NCI-H2171 treated with DMSO at 0.1 percent for 48 hours (cell line): ENCODE measurements at regions not wholly inside any gene's neighbourhood (a gene's known extent, or its start where the extent isn't known, plus 50 kb on each side); places are given as distances from the start of the nearest gene placed in this dataset.

ENCODE experiments used
- DNase-seq: peaks from one replicate; lab custom pipeline; 2025; lab: John Stamatoyannopoulos, UW

- DNase-seq = no peak
These were observed 550.3 kb upstream of the TNP1 start for GRCh38 chr2:217409949-217410680.

DNA sequence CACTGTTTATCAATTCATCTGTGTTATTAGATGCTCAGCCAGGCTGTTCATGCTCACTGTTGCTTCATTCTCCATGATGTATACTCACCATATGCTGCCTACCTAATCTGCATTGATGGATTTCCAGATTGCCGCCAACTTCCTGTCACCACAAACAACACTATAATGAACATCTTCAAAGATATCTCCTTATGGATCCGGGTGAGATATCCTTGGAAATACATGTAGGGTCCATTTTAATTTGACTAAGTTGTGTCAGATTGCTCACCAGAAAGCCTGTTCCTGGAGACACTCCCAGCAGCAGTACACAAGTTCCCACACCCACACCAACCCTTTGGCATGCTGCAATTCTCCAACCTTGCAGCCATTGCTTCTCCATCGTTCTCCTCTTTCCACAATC lies 547.5 kb upstream of the TNP1 start:
- peak; percentile 82 for DNase-seq

DNA sequence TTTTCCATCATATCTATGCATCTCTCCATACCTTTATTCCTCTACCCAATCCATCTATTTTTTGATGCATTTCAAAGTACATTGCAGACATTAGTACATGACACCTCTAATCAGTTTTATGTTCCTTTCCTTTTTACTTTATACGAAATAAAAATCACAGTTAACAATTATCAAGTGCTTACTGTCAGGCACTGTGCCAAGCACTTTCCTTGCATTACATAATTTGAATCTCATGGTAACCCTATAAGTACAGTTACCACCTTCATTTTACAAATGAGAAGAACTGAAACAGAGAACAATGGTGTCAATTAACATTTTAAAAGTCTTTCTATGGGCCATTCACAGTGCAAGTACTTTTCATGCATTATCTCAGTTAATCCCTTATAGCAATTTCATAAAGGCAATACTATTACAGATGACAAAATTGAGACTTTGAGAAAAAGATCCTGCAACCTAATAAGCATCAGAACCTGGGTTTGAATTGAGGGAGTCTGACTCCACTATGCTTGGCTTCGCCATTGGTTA lies 544.4 kb upstream of the TNP1 start:
- DNase-seq = no peak

DNA sequence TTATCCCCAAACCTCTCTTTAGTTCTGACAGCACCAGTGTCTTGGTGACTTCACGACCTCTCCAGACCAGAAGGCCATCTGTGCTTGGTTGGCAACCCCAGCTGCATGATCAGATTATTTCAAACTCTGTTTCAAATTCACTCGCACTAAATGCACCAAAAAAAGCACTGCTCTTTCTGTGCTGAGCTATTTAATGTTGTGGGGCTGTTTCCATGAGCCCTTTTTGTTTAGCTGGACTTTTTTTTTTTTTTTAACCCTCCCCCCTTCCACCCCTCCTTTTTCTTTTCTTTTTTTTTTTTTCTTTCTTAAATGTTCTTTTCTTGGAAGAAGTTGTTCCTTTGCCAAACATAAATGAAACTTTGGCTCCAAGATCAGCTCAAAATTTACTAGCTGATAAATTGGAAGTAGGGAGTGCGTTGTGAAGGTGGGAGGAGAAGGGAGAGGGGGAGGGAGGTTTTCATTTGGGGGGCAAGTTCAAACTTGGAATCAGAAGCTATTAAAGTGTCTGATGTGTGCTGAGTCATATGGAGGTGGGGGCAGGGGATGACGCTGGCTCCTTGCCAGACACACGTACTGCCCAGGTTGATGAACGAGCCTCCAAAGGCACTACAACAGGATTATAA lies 543.0 kb upstream of the TNP1 start:
- peak; percentile 84 for DNase-seq

DNA sequence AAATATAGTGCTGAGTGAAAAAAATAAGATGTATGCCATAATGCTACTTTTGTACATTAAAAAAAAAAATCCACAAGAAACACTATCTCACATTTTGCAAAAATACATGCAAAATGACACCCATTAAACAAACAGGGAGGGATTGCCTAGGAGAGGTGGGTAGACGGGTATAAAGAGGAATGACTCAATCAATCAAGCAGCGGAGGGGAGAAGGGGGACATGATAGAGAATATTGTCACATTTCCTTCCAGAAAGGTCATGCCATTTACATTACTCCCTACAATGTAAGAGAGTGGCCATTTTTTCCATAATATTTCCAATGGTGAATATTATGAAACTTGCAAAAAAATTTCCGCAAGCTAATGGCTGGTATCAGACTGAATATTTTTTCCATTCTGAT lies 542.3 kb upstream of the TNP1 start:
- no peak for DNase-seq

GRCh38 chr2:217399291-217399690 lies 539.4 kb upstream of the TNP1 start:
- no peak for DNase-seq

GRCh38 chr2:217398860-217399259 lies 539.0 kb upstream of the TNP1 start:
- DNase-seq = no peak

DNA sequence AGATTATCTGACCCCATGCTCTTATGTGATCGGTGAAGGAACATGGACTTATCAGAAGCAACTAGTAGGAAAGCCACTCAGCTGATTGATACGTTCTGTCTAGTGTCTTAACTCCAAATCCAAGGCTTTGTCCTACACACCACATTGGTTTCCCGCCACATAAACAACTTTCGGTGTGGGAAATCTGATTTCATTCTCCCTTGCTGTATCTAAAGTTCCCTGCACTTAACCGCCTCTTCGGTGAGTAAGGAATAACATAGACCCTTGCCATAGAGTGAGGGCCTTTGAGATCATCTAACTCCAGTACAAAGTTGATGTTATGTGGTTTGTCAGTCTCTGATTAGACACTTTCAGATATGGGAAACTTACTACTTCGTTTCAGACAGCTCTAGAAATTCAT lies 538.2 kb upstream of the TNP1 start:
- DNase-seq = no peak

DNA sequence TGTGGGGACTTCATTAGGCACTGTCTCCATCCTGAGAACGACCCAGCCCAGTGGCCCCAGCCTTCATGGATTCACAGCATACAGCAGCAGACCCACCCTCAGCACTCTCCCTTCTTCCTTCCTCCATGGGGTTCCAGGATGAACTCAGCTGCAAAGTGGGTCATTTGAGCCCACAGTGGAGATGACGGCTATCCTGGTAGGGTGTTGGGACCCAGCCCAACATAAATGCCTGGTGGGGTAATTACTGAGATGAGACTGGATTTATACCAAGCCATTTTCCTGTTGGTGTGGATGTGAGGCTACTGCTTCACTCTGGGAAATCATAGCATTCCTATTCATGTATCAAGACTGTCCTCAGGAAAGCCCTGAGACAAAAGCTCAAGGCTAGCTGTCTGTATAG lies 536.7 kb upstream of the TNP1 start:
- no peak for DNase-seq

- DNase-seq = no peak
These were observed 536.3 kb upstream of the TNP1 start for GRCh38 chr2:217396165-217396564.

GRCh38 chr2:217394510-217395351 lies 534.9 kb upstream of the TNP1 start:
- DNase-seq = no peak

DNA sequence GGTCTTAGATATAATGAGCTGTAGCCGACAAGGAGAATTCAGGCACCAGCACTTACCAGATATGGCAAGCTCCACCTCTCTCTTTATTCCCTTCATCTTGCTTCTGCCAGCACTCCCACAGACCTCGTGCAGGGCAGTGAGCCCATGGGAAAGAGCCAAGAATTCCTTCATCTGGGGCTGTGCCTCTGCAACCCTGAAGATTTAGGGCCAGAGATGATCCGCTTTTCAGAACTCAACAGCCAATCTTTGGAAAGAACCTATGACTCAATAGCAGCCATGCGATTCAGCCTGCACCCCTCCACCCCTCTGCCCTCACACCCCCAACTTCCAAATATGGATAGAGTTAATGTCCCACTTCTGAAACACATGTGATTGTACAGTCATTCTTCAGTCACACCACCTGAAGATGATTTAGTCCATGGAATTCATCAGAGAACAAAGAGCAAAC lies 533.7 kb upstream of the TNP1 start:
- no peak for DNase-seq

DNA sequence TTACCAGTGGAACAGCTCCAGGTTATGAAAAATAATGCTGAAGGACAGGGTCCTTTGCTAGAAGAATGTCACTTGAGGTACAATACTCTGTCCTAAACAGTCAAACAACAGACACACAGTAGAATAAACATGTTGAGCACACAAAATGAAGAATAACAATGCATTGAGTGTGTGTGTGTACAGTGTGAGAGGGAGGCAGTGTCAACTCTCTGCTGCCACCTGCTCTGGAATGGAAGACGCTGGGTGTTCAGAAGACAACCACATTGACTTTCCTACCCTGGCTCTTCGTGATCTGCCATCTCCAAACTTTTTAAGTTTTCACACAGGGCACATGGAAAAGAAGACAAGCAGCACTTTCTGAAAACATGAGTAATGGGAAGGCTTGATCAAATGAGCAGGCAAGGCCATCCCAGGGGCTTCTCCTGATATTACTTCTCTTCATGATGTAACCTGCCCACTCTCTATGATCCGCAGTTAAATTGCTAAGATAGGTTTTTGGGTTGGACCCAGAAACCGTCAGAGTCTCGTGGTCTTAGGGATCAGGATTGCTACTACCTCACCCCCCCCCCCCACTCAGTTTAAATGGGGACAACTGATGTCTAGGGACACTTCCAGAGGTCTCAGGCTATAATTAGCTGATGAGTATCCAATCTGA lies 533.2 kb upstream of the TNP1 start:
- no peak for DNase-seq

DNA sequence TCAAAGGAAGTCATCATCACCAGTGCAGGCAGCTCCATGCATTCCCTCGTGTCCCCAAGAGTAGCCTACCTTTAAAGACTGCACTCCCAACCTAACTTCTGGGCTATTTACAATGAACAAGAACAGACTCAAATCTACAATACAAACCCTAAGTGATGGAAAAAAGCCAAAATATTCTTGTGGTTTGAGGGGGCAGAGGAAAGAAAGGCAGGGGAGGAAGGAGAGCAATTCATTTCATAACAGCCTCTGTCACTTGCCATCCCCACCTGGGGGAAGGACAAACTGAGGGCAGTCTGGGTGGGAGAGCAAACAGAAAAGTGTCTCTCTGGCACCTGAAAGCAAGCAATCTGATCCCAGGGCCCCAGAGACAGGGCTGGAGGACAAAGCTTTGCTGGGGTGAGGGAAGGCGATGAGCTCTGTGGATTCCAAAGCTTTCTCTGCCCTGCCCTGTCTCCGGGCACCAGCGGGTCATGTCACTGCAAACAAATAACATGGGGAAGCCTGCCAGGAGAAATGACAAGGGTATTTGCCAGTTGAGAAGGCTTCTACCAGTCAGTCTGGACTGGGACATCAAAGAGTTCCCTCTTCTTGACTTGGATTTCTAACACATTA lies 528.0 kb upstream of the TNP1 start:
- DNase-seq = no peak

GRCh38 chr2:217386041-217386440 lies 526.2 kb upstream of the TNP1 start:
- no peak for DNase-seq

GRCh38 chr2:217383620-217384019 lies 523.8 kb upstream of the TNP1 start:
- no peak for DNase-seq

- DNase-seq = no peak
These were observed 522.9 kb upstream of the TNP1 start for GRCh38 chr2:217382794-217383193.

DNA sequence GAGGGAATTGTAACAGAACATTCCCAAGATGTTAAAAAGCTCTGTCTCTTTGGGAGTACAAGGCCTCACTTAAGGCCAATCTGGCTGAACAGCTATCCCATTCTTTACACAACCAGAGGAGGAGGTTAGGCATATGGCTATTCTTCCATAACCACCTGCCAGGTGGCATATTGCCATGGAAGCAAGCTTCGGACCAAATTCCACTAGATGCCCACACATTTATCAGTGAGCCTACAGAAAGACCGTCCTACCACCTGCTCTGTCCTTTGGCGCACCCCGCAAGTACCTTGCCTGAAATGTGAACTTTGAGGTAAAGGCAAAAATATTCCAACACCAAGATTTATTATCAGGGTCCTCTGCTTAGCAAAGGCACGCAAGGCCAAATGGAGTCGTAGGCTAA lies 519.9 kb upstream of the TNP1 start:
- DNase-seq = no peak

DNA sequence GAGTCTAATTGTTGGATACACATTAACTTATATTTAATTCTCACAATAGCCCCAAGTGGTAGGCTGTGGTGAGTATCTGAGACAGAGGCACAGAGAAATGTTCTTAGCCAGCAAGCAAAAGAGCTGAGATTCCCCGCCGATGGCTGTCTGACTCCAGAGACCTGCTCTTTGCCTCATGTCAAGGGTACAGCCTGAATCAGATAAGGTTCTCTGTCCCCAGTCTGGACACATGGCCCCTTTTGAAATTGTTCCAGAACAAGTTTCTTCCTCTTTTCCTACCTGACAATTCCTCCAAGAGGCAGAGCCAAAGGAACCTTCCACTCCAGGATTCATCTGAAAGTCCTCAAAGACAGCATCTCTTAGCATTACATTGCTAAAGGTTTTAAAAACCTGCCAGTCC lies 512.9 kb upstream of the TNP1 start:
- DNase-seq = no peak

GRCh38 chr2:217371781-217372213 lies 511.9 kb upstream of the TNP1 start:
- no peak for DNase-seq

DNA sequence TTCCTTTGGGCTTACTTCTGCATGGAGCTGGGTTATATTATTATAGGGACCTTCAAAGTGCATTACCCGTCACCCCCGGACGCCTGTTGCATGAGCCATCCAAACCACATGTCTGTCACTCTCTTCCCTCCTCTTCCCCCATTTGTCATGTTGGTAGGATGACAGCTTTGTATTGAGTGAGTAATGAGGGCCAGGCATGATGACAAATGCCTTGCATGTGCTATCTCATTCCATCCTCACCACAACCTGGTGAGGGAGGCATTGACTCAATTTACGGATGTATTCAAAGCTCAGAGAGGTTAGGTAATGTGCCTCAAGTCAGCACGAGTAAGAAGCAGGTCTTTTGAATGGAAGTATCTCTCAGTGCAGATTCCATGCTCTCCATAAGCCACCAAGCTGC lies 510.5 kb upstream of the TNP1 start:
- DNase-seq = no peak

DNA sequence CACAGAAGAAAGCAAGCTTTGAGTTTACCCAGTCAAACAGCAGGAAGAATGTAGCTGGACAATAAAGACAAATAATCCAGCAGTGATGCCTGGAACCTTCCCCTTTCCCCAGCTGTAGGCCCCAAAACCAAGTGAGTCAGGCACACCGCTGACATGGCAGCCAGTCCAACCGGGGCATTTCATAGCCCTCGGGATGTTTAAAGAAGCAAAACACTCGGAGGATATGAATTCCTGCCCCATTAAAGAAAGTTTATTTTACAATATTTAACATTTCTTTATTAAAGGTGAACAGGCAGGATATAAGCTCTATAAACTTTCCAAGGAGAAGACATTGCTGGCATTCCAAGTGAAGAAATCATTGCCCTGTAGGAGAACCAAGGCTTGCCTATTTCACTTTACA lies 507.6 kb upstream of the TNP1 start:
- DNase-seq = no peak
